ENCODE measurements at regions not wholly inside any gene's neighbourhood (a gene's known extent, or its start where the extent isn't known, plus 50 kb on each side); places are given as distances from the start of the nearest gene placed in this dataset.

DNA sequence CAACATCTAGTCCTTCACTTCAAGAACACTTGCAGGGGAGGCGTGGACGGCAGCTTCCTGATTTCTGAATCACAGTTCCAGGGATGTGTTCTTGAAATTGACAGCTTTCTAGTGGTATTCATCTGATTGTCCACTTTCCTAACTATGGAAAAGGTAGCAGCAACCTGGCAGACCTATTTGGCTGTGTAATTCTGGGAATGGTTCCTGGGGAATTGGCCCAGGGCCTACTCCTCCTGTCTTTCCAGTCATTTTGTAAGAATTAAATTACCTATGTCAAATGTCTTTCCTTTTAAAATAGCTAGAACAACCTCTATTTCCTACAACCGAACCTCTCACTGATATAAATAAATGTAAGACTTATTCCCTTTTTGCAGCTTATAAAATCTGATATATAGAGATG, 85.5 kb upstream of the RSPO3 start:
- in situ Hi-C loops (cut with HindIII; ENCODE audit: low sequenced_read_pairs), result no loop called here

DNA sequence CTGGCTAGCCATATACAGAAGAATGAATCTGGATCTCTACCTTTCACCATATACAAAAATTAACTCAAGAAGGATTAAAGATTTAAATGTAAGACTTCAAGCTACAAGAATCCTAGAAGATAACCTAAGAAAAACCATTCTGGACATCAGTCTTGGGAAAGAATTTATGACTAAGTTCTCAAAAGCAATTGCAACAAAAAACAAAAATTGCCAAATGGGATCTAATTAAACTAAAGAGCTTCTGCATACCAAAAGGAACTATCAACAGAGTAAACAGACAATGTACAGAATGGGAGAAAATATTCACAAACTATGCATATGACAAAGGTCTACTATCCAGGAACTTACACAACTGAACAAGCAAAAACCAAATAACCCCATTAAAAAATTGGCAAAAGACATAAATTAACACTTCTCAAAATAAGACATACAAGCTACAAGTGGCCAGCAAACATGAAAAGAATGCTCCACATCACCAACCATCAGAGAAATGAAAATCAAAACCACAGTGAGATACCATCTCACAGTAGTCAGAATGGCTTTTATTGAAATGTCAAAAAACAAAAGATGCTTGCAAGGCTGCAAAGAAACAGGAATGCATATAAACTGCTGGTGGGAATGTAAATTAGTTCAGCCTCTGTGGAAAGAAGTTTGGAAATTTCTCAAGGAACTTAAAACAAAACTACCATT, 66.8 kb upstream of the RSPO3 start:
- in situ Hi-C loops (cut with HindIII; ENCODE audit: low sequenced_read_pairs), result no loop called here

DNA sequence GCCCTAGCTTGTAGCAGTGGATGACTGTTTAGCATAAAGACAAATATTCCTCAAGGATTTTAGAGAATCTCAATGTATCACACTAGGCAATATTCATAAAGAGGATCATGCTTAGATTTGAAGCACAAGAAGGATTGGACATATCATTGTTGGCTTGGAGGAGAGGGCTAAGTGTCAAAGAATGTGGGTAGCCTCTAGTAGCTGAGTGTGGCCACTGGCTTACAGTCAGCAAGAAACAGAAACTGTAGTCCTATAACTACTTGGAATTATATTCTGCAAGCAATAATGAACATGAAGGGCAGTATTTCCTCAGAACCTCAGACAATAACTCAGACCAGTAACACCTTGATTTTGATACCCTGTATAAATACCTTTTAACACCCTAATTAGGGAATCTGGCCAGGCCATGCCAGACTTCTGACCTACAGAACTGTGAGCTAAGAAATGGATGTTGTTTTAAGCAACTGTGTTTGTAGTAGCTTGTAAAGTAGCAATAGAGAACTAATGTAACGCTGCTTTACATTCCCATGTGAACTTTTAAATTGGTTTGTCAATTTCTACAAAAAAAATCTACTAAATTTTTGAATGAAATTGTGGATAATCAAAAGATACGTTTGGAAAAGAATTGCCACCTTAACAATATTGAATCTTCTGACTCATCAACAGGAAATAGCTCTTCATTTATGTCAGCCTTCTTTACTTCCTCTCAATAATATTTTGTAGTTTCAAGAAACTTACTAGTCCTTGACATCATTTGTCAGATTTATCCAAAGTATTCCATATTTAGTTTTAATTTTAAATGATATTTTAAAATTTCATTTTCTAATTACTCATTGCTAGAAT, 65.2 kb upstream of the RSPO3 start:
- in situ Hi-C loops (cut with HindIII; ENCODE audit: low sequenced_read_pairs), result no loop called here

DNA sequence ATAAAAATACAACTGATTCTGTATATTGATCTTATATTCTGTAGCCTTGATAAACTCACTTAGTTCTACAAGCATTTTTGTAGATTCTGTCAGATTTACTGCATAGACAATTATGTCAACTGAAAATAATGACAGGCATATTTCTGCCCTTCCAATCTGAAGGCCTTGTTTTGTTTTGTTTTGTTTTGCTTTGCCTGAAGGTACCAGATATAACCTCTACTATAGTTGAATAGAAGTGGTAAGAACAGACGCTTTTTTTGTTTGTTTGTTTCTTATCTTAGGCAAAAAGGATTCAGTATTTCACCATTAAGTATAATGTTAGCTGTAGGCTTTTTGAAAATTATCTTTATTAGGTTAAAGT, 64.6 kb upstream of the RSPO3 start:
- in situ Hi-C loops (cut with HindIII; ENCODE audit: low sequenced_read_pairs), result no loop called here

DNA sequence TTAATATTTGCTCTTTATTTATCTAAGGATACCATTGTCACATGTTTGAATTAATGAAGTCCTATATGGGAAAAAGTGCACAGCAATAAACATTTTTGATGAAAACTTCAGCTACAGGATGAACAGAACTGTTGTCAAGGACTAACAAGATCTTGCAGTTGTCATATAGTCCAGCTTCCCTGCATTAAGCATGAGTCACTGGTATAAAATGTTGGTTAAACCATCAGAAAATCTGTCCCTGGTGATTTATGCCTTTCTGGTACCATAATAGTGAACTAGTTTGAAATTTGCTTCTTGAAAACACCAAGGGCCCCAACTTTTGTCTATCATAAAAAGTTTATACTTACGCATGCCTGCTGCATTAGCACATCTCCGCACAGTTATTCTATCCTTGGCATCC, 60.4 kb upstream of the RSPO3 start:
- in situ Hi-C loops (cut with HindIII; ENCODE audit: low sequenced_read_pairs), result no loop called here

DNA sequence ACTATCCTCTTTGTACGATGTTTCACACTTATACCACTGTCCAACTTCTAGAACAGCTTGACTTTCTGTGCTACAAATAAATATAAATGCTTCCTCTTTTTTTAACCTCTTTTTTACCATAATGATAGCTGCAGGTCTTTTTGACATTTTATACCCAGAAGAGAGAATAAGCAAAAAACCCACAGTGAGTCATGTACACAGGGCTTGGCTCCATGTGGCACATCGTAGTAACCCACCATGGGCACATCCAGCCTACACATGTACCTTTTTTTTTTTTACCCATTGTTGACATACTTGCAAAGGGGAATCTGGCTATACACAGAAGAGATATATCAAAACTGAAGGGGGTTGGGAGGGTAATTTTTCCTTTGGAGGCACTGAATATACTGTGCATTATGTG, 59.5 kb upstream of the RSPO3 start:
- in situ Hi-C loops (cut with HindIII; ENCODE audit: low sequenced_read_pairs), result no loop called here
